ENCODE measurements at regions not wholly inside any gene's neighbourhood (a gene's known extent, or its start where the extent isn't known, plus 50 kb on each side); places are given as distances from the start of the nearest gene placed in this dataset.
"Not testable (repeated sequence)": the region's sequence is repeated elsewhere in the genome, so short reads cannot be mapped to it uniquely, and the experiment has no call there.

GRCh38 chr6:2307799-2308198, 62.4 kb upstream of the GMDS start:
- Histone ChIP-seq H3K9me3 (no peaks in the 10 kb centered on the region), H3K27ac (no peak overlapping the region), H3K4me3 (no peak overlapping the region), H3K4me1 (no peaks in the 10 kb centered on the region), H3K36me3 (no peaks in the 10 kb centered on the region), H3K27me3 (no peaks in the 10 kb centered on the region)
- intact Hi-C loops (cut with DNase I), result no loop called here
- DNase-seq, result no peak
- no peak for TF ChIP-seq CTCF (IDR thresholded peaks at IDR 0.05)
- no peak for ATAC-seq

- Histone ChIP-seq H3K9me3 (peaks cover 3% of the 10 kb centered on the region), H3K27me3 (no peaks in the 10 kb centered on the region), H3K4me1 (no peaks in the 10 kb centered on the region), H3K36me3 (no peaks in the 10 kb centered on the region), H3K27ac (no peak overlapping the region), H3K4me3 (no peak overlapping the region)
- intact Hi-C loops (cut with DNase I), result no loop called here
- DNase-seq (no peak), ATAC-seq (no peak)
- TF ChIP-seq CTCF (IDR thresholded peaks at IDR 0.05), result no peak
These were observed 60.5 kb upstream of the GMDS start for GRCh38 chr6:2305951-2306350.

GRCh38 chr6:2302482-2302881, 57.1 kb upstream of the GMDS start:
- ATAC-seq; H3K27ac ChIP-seq; DNase-seq; intact Hi-C loops (cut with DNase I); H3K9me3 ChIP-seq; H3K36me3 ChIP-seq; H3K27me3 ChIP-seq; H3K4me1 ChIP-seq; H3K4me3 ChIP-seq: not testable (repeated sequence)

GRCh38 chr6:2296781-2297180, 51.4 kb upstream of the GMDS start:
- no peak for TF ChIP-seq CTCF (IDR thresholded peaks at IDR 0.05)
- no peaks in the 10 kb centered on the region for H3K27me3 ChIP-seq
- intact Hi-C loops (cut with DNase I), result no loop called here
- no peak overlapping the region for H3K27ac ChIP-seq
- DNase-seq (no peak), ATAC-seq (no peak)
- peaks cover 7% of the 10 kb centered on the region for H3K9me3 ChIP-seq
- H3K4me3 ChIP-seq, result no peak overlapping the region
- no peaks in the 10 kb centered on the region for H3K36me3 ChIP-seq
- no peaks in the 10 kb centered on the region for H3K4me1 ChIP-seq
